ENCODE measurements at regions not wholly inside any gene's neighbourhood (a gene's known extent, or its start where the extent isn't known, plus 50 kb on each side); places are given as distances from the start of the nearest gene placed in this dataset.

GRCh38 chr5:118762291-118762690 is 226.1 kb downstream of the DTWD2 start:
- no peaks in the 10 kb centered on the region for H3K36me3 ChIP-seq
- no peaks in the 10 kb centered on the region for H3K4me1 ChIP-seq
- no peak overlapping the region for H3K4me3 ChIP-seq
- no peaks in the 10 kb centered on the region for H3K9me3 ChIP-seq
- no peaks in the 10 kb centered on the region for H3K27me3 ChIP-seq
- TF ChIP-seq, protein P1, sequence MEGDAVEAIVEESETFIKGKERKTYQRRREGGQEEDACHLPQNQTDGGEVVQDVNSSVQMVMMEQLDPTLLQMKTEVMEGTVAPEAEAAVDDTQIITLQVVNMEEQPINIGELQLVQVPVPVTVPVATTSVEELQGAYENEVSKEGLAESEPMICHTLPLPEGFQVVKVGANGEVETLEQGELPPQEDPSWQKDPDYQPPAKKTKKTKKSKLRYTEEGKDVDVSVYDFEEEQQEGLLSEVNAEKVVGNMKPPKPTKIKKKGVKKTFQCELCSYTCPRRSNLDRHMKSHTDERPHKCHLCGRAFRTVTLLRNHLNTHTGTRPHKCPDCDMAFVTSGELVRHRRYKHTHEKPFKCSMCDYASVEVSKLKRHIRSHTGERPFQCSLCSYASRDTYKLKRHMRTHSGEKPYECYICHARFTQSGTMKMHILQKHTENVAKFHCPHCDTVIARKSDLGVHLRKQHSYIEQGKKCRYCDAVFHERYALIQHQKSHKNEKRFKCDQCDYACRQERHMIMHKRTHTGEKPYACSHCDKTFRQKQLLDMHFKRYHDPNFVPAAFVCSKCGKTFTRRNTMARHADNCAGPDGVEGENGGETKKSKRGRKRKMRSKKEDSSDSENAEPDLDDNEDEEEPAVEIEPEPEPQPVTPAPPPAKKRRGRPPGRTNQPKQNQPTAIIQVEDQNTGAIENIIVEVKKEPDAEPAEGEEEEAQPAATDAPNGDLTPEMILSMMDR (IDR thresholded peaks at IDR 0.05), result no peak
- no peak for TF ChIP-seq POLR2A (IDR thresholded peaks at IDR 0.05)
- no peak for TF ChIP-seq POLR2AphosphoS5 (IDR thresholded peaks at IDR 0.05; ENCODE audit: insufficient read depth in 1 of 2, low read depth in 1 of 2)
- no peak overlapping the region for H3K27ac ChIP-seq
- intact Hi-C loops (cut with DNase I), result no loop called here
- DNase-seq (ENCODE audit: extremely low spot score in 2 of 2), result no peak

GRCh38 chr5:118761814-118762213 is 226.5 kb downstream of the DTWD2 start:
- DNase-seq (ENCODE audit: extremely low spot score in 2 of 2), result no peak
- intact Hi-C loops (cut with DNase I), result no loop called here
- H3K4me3 ChIP-seq, result no peak overlapping the region
- H3K36me3 ChIP-seq, result no peaks in the 10 kb centered on the region
- no peaks in the 10 kb centered on the region for H3K27me3 ChIP-seq
- TF ChIP-seq POLR2AphosphoS5 (IDR thresholded peaks at IDR 0.05; ENCODE audit: insufficient read depth in 1 of 2, low read depth in 1 of 2), result no peak
- TF ChIP-seq POLR2A (IDR thresholded peaks at IDR 0.05), result no peak
- TF ChIP-seq, protein P1 (IDR thresholded peaks at IDR 0.05), result no peak
- H3K9me3 ChIP-seq, result no peaks in the 10 kb centered on the region
- H3K4me1 ChIP-seq, result no peaks in the 10 kb centered on the region
- H3K27ac ChIP-seq, result no peak overlapping the region

DNA sequence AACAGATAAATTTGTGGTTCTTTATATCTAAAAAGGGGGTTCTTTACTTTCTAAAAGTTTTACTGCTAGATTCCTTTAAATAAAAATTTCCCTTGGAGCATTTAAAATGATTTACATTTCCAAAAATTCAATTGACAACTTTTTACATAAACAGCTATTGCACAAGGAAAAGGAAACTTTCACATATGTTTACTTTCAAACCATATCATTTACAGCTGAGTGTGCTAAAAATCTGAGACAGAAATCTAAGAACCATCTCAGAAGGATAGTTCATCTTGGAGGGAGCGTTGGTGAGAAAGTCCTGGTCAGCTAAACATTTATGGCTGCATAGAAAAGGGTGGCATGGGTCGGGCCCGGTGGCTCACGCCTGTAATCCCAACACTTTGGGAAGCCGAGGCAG is 235.4 kb downstream of the DTWD2 start:
- intact Hi-C loops (cut with DNase I), result no loop called here
- Histone ChIP-seq H3K4me1 (no peaks in the 10 kb centered on the region), H3K27ac (no peak overlapping the region), H3K4me3 (no peak overlapping the region), H3K9me3 (no peaks in the 10 kb centered on the region), H3K27me3 (no peaks in the 10 kb centered on the region), H3K36me3 (no peaks in the 10 kb centered on the region)
- TF ChIP-seq POLR2AphosphoS5 (IDR thresholded peaks at IDR 0.05; ENCODE audit: insufficient read depth in 1 of 2, low read depth in 1 of 2) (no peak), POLR2A (IDR thresholded peaks at IDR 0.05) (no peak)
- TF ChIP-seq, protein P1 (IDR thresholded peaks at IDR 0.05), result no peak
- no peak for DNase-seq (ENCODE audit: extremely low spot score in 2 of 2)

GRCh38 chr5:118736396-118736795 is 252.0 kb downstream of the DTWD2 start:
- intact Hi-C loops (cut with DNase I), result no loop called here
- no peak overlapping the region for H3K27ac ChIP-seq
- no peaks in the 10 kb centered on the region for H3K9me3 ChIP-seq
- TF ChIP-seq, protein P1 (IDR thresholded peaks at IDR 0.05), result no peak
- TF ChIP-seq POLR2A (IDR thresholded peaks at IDR 0.05) (no peak), POLR2AphosphoS5 (IDR thresholded peaks at IDR 0.05; ENCODE audit: insufficient read depth in 1 of 2, low read depth in 1 of 2) (no peak)
- no peaks in the 10 kb centered on the region for H3K27me3 ChIP-seq
- no peak for DNase-seq (ENCODE audit: extremely low spot score in 2 of 2)
- H3K4me1 ChIP-seq, result peaks cover 5% of the 10 kb centered on the region
- no peak overlapping the region for H3K4me3 ChIP-seq
- no peaks in the 10 kb centered on the region for H3K36me3 ChIP-seq

GRCh38 chr5:118733394-118733793 is 255.0 kb downstream of the DTWD2 start:
- TF ChIP-seq POLR2AphosphoS5 (IDR thresholded peaks at IDR 0.05; ENCODE audit: insufficient read depth in 1 of 2, low read depth in 1 of 2), result no peak
- H3K9me3 ChIP-seq, result no peaks in the 10 kb centered on the region
- peaks cover 5% of the 10 kb centered on the region for H3K4me1 ChIP-seq
- H3K36me3 ChIP-seq, result no peaks in the 10 kb centered on the region
- intact Hi-C loops (cut with DNase I), result no loop called here
- H3K27me3 ChIP-seq, result no peaks in the 10 kb centered on the region
- H3K27ac ChIP-seq, result no peak overlapping the region
- no peak for DNase-seq (ENCODE audit: extremely low spot score in 2 of 2)
- H3K4me3 ChIP-seq, result no peak overlapping the region

DNA sequence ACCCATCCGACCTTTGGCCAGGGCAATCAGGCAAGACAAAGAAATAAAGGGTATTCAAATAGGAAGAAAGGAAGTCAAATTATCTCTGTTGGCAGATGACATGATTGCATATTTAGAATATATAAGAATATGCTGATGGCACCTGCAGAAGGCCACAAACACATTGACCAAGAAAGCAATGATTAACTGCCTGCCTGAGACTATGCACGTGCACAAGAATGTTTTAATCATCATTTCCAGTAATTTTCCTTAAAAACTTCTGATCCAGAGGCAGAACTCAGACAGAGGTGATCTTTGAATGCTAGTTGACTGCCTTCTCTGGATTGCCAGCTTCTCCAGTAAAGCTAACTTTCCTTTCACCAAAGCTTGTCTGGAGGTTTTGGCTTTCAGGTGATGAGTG is 260.2 kb downstream of the DTWD2 start:
- Histone ChIP-seq H3K27ac (no peak overlapping the region), H3K36me3 (no peaks in the 10 kb centered on the region), H3K27me3 (no peaks in the 10 kb centered on the region), H3K4me3 (no peak overlapping the region), H3K9me3 (no peaks in the 10 kb centered on the region), H3K4me1 (peaks cover 5% of the 10 kb centered on the region)
- intact Hi-C loops (cut with DNase I), result no loop called here
- no peak for DNase-seq (ENCODE audit: extremely low spot score in 2 of 2)
- TF ChIP-seq POLR2A (IDR thresholded peaks at IDR 0.05) (no peak), POLR2AphosphoS5 (IDR thresholded peaks at IDR 0.05; ENCODE audit: insufficient read depth in 1 of 2, low read depth in 1 of 2) (no peak)
- TF ChIP-seq, protein P1 (IDR thresholded peaks at IDR 0.05), result no peak

Data from vagina (tissue), 2 donors.